GM23338 (cell line): ENCODE measurements at regions not wholly inside any gene's neighbourhood (a gene's known extent, or its start where the extent isn't known, plus 50 kb on each side); places are given as distances from the start of the nearest gene placed in this dataset.

Experiments used
- CREB1 ChIP-seq: fragments of 250-450 bp; sonication (Bioruptor Pico); IDR thresholded peaks from 2 replicates; pipeline ENCODE4 v1.5.0; 2020; ENCODE audit warnings: low read depth, mild to moderate bottlenecking, moderate library complexity
- CTCF ChIP-seq, 2 experiments: fragments of 200-600 bp in 1 of 2; sonication (generic) in 1 of 2; conservative IDR thresholded peaks; 2 replicates each; pipeline versions ENCODE4 v1.5.1 to v1.6.1; 2016 to 2017; ENCODE audit warnings: antibody characterized with exemption in 2 of 2, low read depth in 2 of 2, mild to moderate bottlenecking in 2 of 2, moderate library complexity in 1 of 2
- EZH2 ChIP-seq: fragments of 200-600 bp; sonication (generic); IDR thresholded peaks from one replicate; pipeline ENCODE4 v1.8.0; 2017; ENCODE audit warnings: antibody characterized with exemption, mild to moderate bottlenecking, low read depth; ENCODE audit not compliant: unreplicated experiment
- EZH2phosphoT487 ChIP-seq: fragments of 200-600 bp; sonication (generic); IDR thresholded peaks from one replicate; pipeline ENCODE4 v1.8.1; 2018; ENCODE audit warnings: antibody characterized with exemption; ENCODE audit not compliant: unreplicated experiment
- JUNB ChIP-seq: IDR thresholded peaks from one replicate; pipeline ENCODE4 v1.6.1; 2016; ENCODE audit warnings: antibody characterized with exemption; ENCODE audit not compliant: unreplicated experiment
- NANOG ChIP-seq: IDR thresholded peaks from 2 replicates; pipeline ENCODE4 v1.6.1; 2016; ENCODE audit warnings: antibody characterized with exemption, borderline replicate concordance
- POLR2AphosphoS5 ChIP-seq: IDR thresholded peaks from 2 replicates; pipeline ENCODE4 v1.6.1; 2016; ENCODE audit warnings: antibody characterized with exemption, low read depth
- REST ChIP-seq: IDR thresholded peaks from one replicate; pipeline ENCODE4 v1.6.1; 2018; ENCODE audit warnings: antibody characterized with exemption; ENCODE audit not compliant: unreplicated experiment
- ZNF114 ChIP-seq: fragments of 250-450 bp; sonication (Bioruptor Pico); IDR thresholded peaks from 2 replicates; pipeline ENCODE4 v1.5.0; 2020; ENCODE audit warnings: mild to moderate bottlenecking, moderate library complexity
- ZNF331 ChIP-seq: fragments of 250-450 bp; sonication (Bioruptor Pico); IDR thresholded peaks from 2 replicates; pipeline ENCODE4 v1.5.0; 2020; ENCODE audit warnings: low read depth, mild to moderate bottlenecking, moderate library complexity

- TF ChIP-seq CTCF (conservative IDR thresholded peaks at IDR 0.05; ENCODE audit: low read depth in 2 of 2) (no peak), POLR2AphosphoS5 (no peak), EZH2phosphoT487 (no peak), EZH2 (no peak), REST (no peak), ZNF114 (no peak), NANOG (no peak), JUNB (no peak), CREB1 (CRISPR knock-in tag) (no peak), ZNF331 (CRISPR knock-in tag) (no peak)
These were observed 276.5 kb downstream of the SH2D4B start for GRCh38 chr10:80814147-80814652.
